ENCODE measurements at regions not wholly inside any gene's neighbourhood (a gene's known extent, or its start where the extent isn't known, plus 50 kb on each side); places are given as distances from the start of the nearest gene placed in this dataset.

DNA sequence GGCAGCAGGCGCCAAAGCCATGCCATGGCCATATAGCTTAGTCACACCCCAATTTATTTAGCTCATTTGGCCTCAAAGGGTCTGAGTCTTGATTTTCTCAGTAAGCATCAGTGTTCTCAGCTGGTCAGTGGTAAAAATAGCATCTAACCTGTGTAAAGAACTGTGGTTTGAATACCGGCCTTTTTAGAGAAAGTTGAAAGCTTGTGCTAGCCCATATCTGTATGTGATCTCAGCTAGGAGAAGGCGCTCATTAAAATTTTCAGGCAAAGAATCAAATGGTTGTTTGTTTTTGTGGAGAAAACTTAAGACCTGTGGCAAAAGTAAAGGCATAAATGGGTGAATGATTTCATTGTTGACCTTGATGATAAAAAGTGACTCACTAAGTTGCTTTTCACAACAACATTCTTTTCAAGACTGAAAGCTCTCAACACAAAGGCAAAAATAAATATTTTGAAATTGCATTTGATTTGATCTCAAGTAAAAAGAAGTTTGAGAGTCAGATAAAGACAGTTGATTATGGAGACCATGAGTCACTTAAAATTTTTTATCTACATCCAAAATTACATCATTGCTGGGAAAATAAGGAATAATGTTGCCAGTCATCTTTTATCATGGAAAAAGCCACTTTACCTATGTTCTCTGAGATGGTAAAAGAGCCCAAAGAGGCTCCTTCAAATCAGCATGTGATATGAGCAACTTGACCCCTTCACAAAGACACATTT lies 128.5 kb upstream of the RGS6 start:
- Mint-ChIP-seq H3K27me3 (ENCODE audit: low read depth) (peaks cover under 1% of the 10 kb centered on the region), H3K4me3 (no peak overlapping the region), H3K4me1 (peaks cover 27 to 31% of the 10 kb centered on the region in 2 experiments), H3K9me3 (no peaks in the 10 kb centered on the region), H3K36me3 (ENCODE audit: insufficient read depth in 1 of 3, low read depth in 3 of 3) (no peaks in the 10 kb centered on the region; a peak in 1 of 7 replicates), H3K27ac (0 out of 7 replicates have a peak overlapping the region, but pooled peaks of 1 of the 3 experiments have one; percentile 10)
- H3K4me1 ChIP-seq (ENCODE audit: insufficient read depth, low read length) = no peaks in the 10 kb centered on the region
- no peak overlapping the region for H4K91ac ChIP-seq (ENCODE audit: insufficient read length, low read depth, low read length)
- no peak overlapping the region for H2BK5ac ChIP-seq (ENCODE audit: insufficient read length, low read length)
- no peaks in the 10 kb centered on the region for H3K9me3 ChIP-seq (ENCODE audit: control insufficient read depth, low read depth, low read length)
- no peaks in the 10 kb centered on the region for H3K23me2 ChIP-seq (ENCODE audit: insufficient read length, low read depth, low read length, poor library complexity, severe bottlenecking)
- H4K5ac ChIP-seq (ENCODE audit: insufficient read length, low read depth, low read length) = no peak overlapping the region
- WGBS (ENCODE audit: extremely low coverage, insufficient read length, low lambda C conversion rate) = no CpG with 5 or more reads among the region's 3 CpGs
- H3T11ph ChIP-seq (ENCODE audit: low read length) = no peak overlapping the region
- no peak overlapping the region for H3K27ac ChIP-seq (ENCODE audit: insufficient read length, low read depth, low read length)
- no peak overlapping the region for H3K18ac ChIP-seq (ENCODE audit: insufficient read length, low read depth, low read length)
- H3K56ac ChIP-seq (ENCODE audit: insufficient read length, low read depth, low read length) = no peak overlapping the region
- no peak overlapping the region for H2AK5ac ChIP-seq (ENCODE audit: insufficient read length, low read length)
- no peaks in the 10 kb centered on the region for H3K79me2 ChIP-seq (ENCODE audit: insufficient read depth, low read length)
- H3K79me1 ChIP-seq (ENCODE audit: insufficient read depth, low read depth, low read length, poor library complexity, severe bottlenecking) = no peaks in the 10 kb centered on the region
- no peaks in the 10 kb centered on the region for H4K20me1 ChIP-seq (ENCODE audit: control insufficient read depth, insufficient read depth, insufficient read length)
- H2BK15ac ChIP-seq (ENCODE audit: low read depth, low read length) = no peak overlapping the region
- H3K9ac ChIP-seq (ENCODE audit: extremely low read depth, insufficient read length, low read length) = no peak overlapping the region
- no peak overlapping the region for H3K4me2 ChIP-seq (ENCODE audit: insufficient read depth, insufficient read length, low read length)
- H4K8ac ChIP-seq (replicated peaks; ENCODE audit: insufficient read length, low read depth, low read length) = no peak overlapping the region
- no peak overlapping the region for H3K14ac ChIP-seq (ENCODE audit: insufficient read depth, low read length)
- no peak for DNase-seq
- no peak for TF ChIP-seq CTCF (conservative IDR thresholded peaks at IDR 0.05)
- no peak overlapping the region for H2AFZ ChIP-seq (ENCODE audit: low read length)
- H2BK20ac ChIP-seq (ENCODE audit: low read depth, low read length, poor library complexity, severe bottlenecking) = no peak overlapping the region
- no peak overlapping the region for H2BK12ac ChIP-seq (ENCODE audit: insufficient read length, low read depth, low read length)
- H2BK120ac ChIP-seq (ENCODE audit: low read depth, low read length, poor library complexity, severe bottlenecking) = no peak overlapping the region
- no peak overlapping the region for H3K4ac ChIP-seq (ENCODE audit: low read depth, low read length)
- H3K23ac ChIP-seq (ENCODE audit: insufficient read length, low read depth, low read length) = no peak overlapping the region
- H3K27me3 ChIP-seq (ENCODE audit: insufficient read depth, low read length) = no peaks in the 10 kb centered on the region
